GM12878 (cell line): ENCODE measurements at regions not wholly inside any gene's neighbourhood (a gene's known extent, or its start where the extent isn't known, plus 50 kb on each side); places are given as distances from the start of the nearest gene placed in this dataset.

Experiments
- ATAC-seq: fragments of 200-7000 bp; cut with Tn5 transposase; 3 replicates; pipeline ENCODE4 v1.9.1; 2020; ENCODE audit warnings: mild to moderate bottlenecking, moderate library complexity
- BruUV-seq: library from RNA; stranded (reverse); fragments of 400-500 nt; replicated peaks from 2 replicates; lab custom pipeline; 2021; lab: Mats Ljungman, UMichigan
- CTCF ChIA-PET: fragments of 300-600 bp; sonication (Branson Sonifier 250); formaldehyde crosslinking; extraction: SDS; loops from one replicate; lab custom pipeline; 2021; ENCODE audit warnings: inconsistent platforms; lab: Yijun Ruan, JAX
- POLR2A ChIA-PET: fragments of 350-600 bp; formaldehyde crosslinking; extraction: SDS; loops from one replicate; lab custom pipeline; 2021; ENCODE audit warnings: inconsistent platforms; lab: Charles Lee
- RAD21 ChIA-PET: fragments of 300-600 bp; sonication (Branson Sonifier 250); formaldehyde crosslinking; loops from one replicate; lab custom pipeline; 2023; ENCODE audit warnings: antibody characterized with exemption; ENCODE audit not compliant: unreplicated experiment; lab: Charles Lee
- SMC1A ChIA-PET: fragments of 300-600 bp; sonication (Branson Sonifier 250); formaldehyde crosslinking; loops from one replicate; lab custom pipeline; 2023; ENCODE audit not compliant: unreplicated experiment, uncharacterized antibody; lab: Charles Lee
- DNase-seq: peaks from one replicate; pipeline ENCODE4 v3.0.0-alpha.2; 2011; ENCODE audit warnings: low read depth, low spot score
- FAIRE-seq: peaks from 3 replicates; lab custom pipeline; 2011; peaks lifted over from hg19 to GRCh38; lab: Jason Lieb, UNC
- H2AFZ ChIP-seq: 2 replicates; pipeline ENCODE4 v1.6.0; 2011; ENCODE audit warnings: low read depth, low read length, control low read depth; ENCODE audit not compliant: control insufficient read depth
- H3K27ac ChIP-seq: 2 replicates; pipeline ENCODE4 v1.5.1; 2011; ENCODE audit warnings: control low read depth; ENCODE audit not compliant: control insufficient read depth, insufficient read depth
- H3K27me3 ChIP-seq, 2 experiments: replicated peaks in 1 of 2; 2 replicates each; pipeline versions ENCODE4 v1.6.0 to v1.6.1; 2011; ENCODE audit warnings: low read length in 1 of 2; ENCODE audit not compliant: control insufficient read depth in 2 of 2, insufficient read depth in 2 of 2
- H3K36me3 ChIP-seq, 2 experiments: 2 replicates each; pipeline ENCODE4 v1.5.1; 2011; ENCODE audit warnings: low read length in 1 of 2; ENCODE audit not compliant: control insufficient read depth in 2 of 2, insufficient read depth in 2 of 2
- H3K4me1 ChIP-seq: 2 replicates; pipeline ENCODE4 v1.6.1; 2011; ENCODE audit warnings: mild to moderate bottlenecking, low read length, moderate library complexity, mixed read lengths; ENCODE audit not compliant: control insufficient read depth, insufficient read depth
- H3K4me2 ChIP-seq: 2 replicates; pipeline ENCODE4 v1.6.0; 2011; ENCODE audit warnings: control low read depth; ENCODE audit not compliant: control insufficient read depth, insufficient read depth
- H3K4me3 ChIP-seq: fragments of 200-600 bp; sonication (generic); 2 replicates; pipeline ENCODE4 v1.5.1; 2016
- H3K79me2 ChIP-seq: 2 replicates; pipeline ENCODE4 v1.6.0; 2011; ENCODE audit warnings: low read length; ENCODE audit not compliant: control insufficient read depth, insufficient read depth
- H3K9ac ChIP-seq: 2 replicates; pipeline ENCODE4 v1.8.0; 2011; ENCODE audit warnings: low read length, control low read depth, mixed read lengths; ENCODE audit not compliant: control insufficient read depth, insufficient read depth
- H3K9me3 ChIP-seq: replicated peaks from 3 replicates; pipeline ENCODE4 v1.5.1; 2011; ENCODE audit warnings: mild to moderate bottlenecking, low read length; ENCODE audit not compliant: control insufficient read depth, insufficient read depth
- H4K20me1 ChIP-seq: 2 replicates; pipeline ENCODE4 v1.6.0; 2011; ENCODE audit not compliant: control insufficient read depth, insufficient read depth
- BHLHE40 ChIP-seq, 2 experiments: fragments of 450-650 bp in 1 of 2; IDR thresholded peaks; 2 replicates each; pipeline ENCODE4 v1.6.1; 2011 to 2017; ENCODE audit warnings: low read depth in 2 of 2, borderline replicate concordance in 1 of 2, improper control_type of control experiment in 1 of 2, low read length in 1 of 2, mild to moderate bottlenecking in 1 of 2
- CHD1 ChIP-seq: IDR thresholded peaks from 2 replicates; pipeline ENCODE4 v1.6.1; 2012; ENCODE audit warnings: low read depth, low read length, improper control_type of control experiment
- GATAD2B ChIP-seq: fragments of 450-650 bp; conservative IDR thresholded peaks from 2 replicates; pipeline ENCODE4 v1.6.1; 2017; ENCODE audit warnings: low read depth, mild to moderate bottlenecking, moderate library complexity
- HCFC1 ChIP-seq: fragments of 150-350 bp; IDR thresholded peaks from 2 replicates; pipeline ENCODE4 v1.6.1; 2014; ENCODE audit warnings: low read length
- HDGF ChIP-seq: fragments of 450-650 bp; IDR thresholded peaks from 2 replicates; pipeline ENCODE4 v1.6.1; 2016; ENCODE audit warnings: antibody characterized with exemption
- MTA3 ChIP-seq: IDR thresholded peaks from 2 replicates; pipeline ENCODE4 v1.6.1; 2012; ENCODE audit warnings: low read length, inconsistent platforms, borderline replicate concordance
- MXI1 ChIP-seq: fragments of 150-350 bp; IDR thresholded peaks from 2 replicates; pipeline ENCODE4 v1.6.1; 2011; ENCODE audit warnings: low read depth, mild to moderate bottlenecking, inconsistent platforms, low read length, improper control_type of control experiment
- NBN ChIP-seq: fragments of 450-650 bp; IDR thresholded peaks from 2 replicates; pipeline ENCODE4 v1.6.1; 2016
- POLR2AphosphoS5 ChIP-seq: IDR thresholded peaks from 2 replicates; pipeline ENCODE4 v1.6.1; 2011; ENCODE audit warnings: mild to moderate bottlenecking, low read length, inconsistent platforms
- SPI1 ChIP-seq: IDR thresholded peaks from 2 replicates; pipeline ENCODE4 v1.6.1; 2011; ENCODE audit warnings: low read depth, mild to moderate bottlenecking, low read length, moderate library complexity, borderline replicate concordance; ENCODE audit not compliant: insufficient read depth
- SRF ChIP-seq, 2 experiments: IDR thresholded peaks; 2 replicates each; pipeline ENCODE4 v1.6.1; 2011; ENCODE audit warnings: low read depth in 2 of 2, low read length in 2 of 2, mild to moderate bottlenecking in 1 of 2, moderate library complexity in 1 of 2
- TCF12 ChIP-seq: IDR thresholded peaks from 2 replicates; pipeline ENCODE4 v1.6.1; 2011; ENCODE audit warnings: low read depth, mild to moderate bottlenecking, low read length
- ZNF24 ChIP-seq: fragments of 450-650 bp; IDR thresholded peaks from 2 replicates; pipeline ENCODE4 v1.6.1; 2017; ENCODE audit warnings: antibody characterized with exemption, mild to moderate bottlenecking
- WGBS: methylation state at CpG from one replicate; pipeline ENCODE4 v1.1.6; 2016; ENCODE audit warnings: low lambda C conversion rate; ENCODE audit not compliant: insufficient replicate concordance, insufficient coverage; ENCODE audit errors: missing lambda C conversion rate; 5-methylcytosine and 5-hydroxymethylcytosine counted together
- in situ Hi-C: fragments of 300-500 bp; cut with MboI; formaldehyde crosslinking; loops from 9 replicates; pipeline ENCODE4 v1.14.3; 2018; ENCODE audit warnings: mixed read lengths
- intact Hi-C: fragments of 100-400 bp; cut with micrococcal nuclease; formaldehyde crosslinking; loops from one replicate; pipeline ENCODE4 v1.14.2; 2022; ENCODE audit not compliant: unreplicated experiment
- TF ChIP-seq, protein P1 (sequence below): IDR thresholded peaks from 2 replicates; pipeline ENCODE4 v1.6.1; 2011; ENCODE audit warnings: borderline replicate concordance, low read depth, mild to moderate bottlenecking, moderate library complexity, low read length; ENCODE audit not compliant: insufficient read depth, poor library complexity, severe bottlenecking

DNA sequence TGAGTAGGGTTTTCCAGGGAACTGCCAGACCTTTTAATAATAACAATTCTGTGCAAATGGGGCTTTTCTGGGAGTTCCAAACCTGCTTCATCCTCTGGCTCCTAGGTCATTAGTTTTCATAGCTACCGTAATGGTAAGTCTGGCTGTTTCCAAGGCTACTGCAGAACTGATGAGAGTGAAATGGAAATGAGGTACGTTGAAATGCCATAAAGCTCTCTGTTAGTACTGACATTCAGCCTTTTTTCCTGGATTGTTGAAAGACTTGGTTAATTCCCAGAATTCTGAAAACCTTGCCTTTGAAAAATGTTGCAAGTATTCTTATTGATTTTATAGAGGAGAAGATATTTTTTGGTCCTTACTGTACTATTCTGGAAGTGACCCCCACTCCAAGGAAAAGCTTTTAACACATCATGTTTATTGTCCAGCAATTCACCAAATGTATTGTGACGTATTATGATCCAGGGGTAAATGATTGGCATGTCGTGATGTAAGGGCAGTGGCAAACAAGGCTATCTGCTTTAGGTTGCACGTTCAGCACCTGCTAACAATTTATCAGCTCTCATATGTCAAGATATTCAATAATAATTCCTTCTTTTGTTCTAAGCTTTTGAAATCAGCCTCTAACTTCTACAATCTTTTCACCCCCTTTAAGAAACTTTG lies 767.0 kb upstream of the RAB6C start:
- no peak overlapping the region for H3K4me3 ChIP-seq
- no peaks in the 10 kb centered on the region for H4K20me1 ChIP-seq
- POLR2A ChIA-PET = no interaction called here
- in situ Hi-C loops = no loop called here
- no TSS peak for BruUV-seq
- CTCF ChIA-PET = no interaction called here
- no peak for DNase-seq
- no peak overlapping the region for H2AFZ ChIP-seq
- no peak for ATAC-seq
- SMC1A ChIA-PET = interaction anchor here (1.2 kb wide), 1 partner anchor 9 kb away, joined by 3 read pairs; no protein-coding TSS in a partner anchor
- H3K4me2 ChIP-seq = no peak overlapping the region
- 0% methylated on average over 5 of the region's 5 CpGs for WGBS
- H3K4me1 ChIP-seq = no peaks in the 10 kb centered on the region
- intact Hi-C loops = no loop called here
- RAD21 ChIA-PET = no interaction called here
- H3K27ac ChIP-seq = no peak overlapping the region
- H3K9ac ChIP-seq = no peak overlapping the region
- H3K79me2 ChIP-seq = no peaks in the 10 kb centered on the region
- TF ChIP-seq MXI1 (no peak), GATAD2B (no peak), MTA3 (no peak), POLR2AphosphoS5 (no peak), NBN (no peak), SPI1 (no peak), SRF (IDR thresholded peaks at IDR 0.05; ENCODE audit: low read depth in 2 of 2, low read length in 2 of 2) (no peak), TCF12 (no peak), ZNF24 (no peak), BHLHE40 (IDR thresholded peaks at IDR 0.05; ENCODE audit: borderline replicate concordance in 1 of 2, low read depth in 2 of 2, low read length in 1 of 2) (no peak), HCFC1 (no peak), CHD1 (no peak), HDGF (no peak)
- TF ChIP-seq, protein P1, sequence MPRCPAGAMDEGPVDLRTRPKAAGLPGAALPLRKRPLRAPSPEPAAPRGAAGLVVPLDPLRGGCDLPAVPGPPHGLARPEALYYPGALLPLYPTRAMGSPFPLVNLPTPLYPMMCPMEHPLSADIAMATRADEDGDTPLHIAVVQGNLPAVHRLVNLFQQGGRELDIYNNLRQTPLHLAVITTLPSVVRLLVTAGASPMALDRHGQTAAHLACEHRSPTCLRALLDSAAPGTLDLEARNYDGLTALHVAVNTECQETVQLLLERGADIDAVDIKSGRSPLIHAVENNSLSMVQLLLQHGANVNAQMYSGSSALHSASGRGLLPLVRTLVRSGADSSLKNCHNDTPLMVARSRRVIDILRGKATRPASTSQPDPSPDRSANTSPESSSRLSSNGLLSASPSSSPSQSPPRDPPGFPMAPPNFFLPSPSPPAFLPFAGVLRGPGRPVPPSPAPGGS = no peak
- H3K36me3 ChIP-seq = no peaks in the 10 kb centered on the region
- no peaks in the 10 kb centered on the region for H3K27me3 ChIP-seq
- FAIRE-seq = no peak
- no peaks in the 10 kb centered on the region for H3K9me3 ChIP-seq
